HG02973 (cell line): ENCODE measurements at regions not wholly inside any gene's neighbourhood (a gene's known extent, or its start where the extent isn't known, plus 50 kb on each side); places are given as distances from the start of the nearest gene placed in this dataset.
A peak's percentile ranks its signal among the peaks of the same experiment; 100 is the strongest.

Experiments used
- ATAC-seq: cut with Tn5 transposase; IDR thresholded peaks from one replicate; pipeline ENCODE4 v1.9.1; 2021; ENCODE audit warnings: moderate library complexity; ENCODE audit not compliant: unreplicated experiment

GRCh38 chr12:98182821-98183220, 332.6 kb upstream of the TMPO start:
- ATAC-seq: no peak

GRCh38 chr12:98185606-98186005, 329.8 kb upstream of the TMPO start:
- no peak for ATAC-seq

GRCh38 chr12:98188650-98189077, 326.7 kb upstream of the TMPO start:
- ATAC-seq: no peak

GRCh38 chr12:98194591-98194990, 320.8 kb upstream of the TMPO start:
- ATAC-seq: no peak

- ATAC-seq: no peak
Measured at GRCh38 chr12:98198261-98198982, 317.0 kb upstream of the TMPO start.

GRCh38 chr12:98208816-98209215, 306.6 kb upstream of the TMPO start:
- no peak for ATAC-seq

GRCh38 chr12:98211909-98212695, 303.3 kb upstream of the TMPO start:
- ATAC-seq: no peak

GRCh38 chr12:98213556-98213955, 301.8 kb upstream of the TMPO start:
- no peak for ATAC-seq

GRCh38 chr12:98217257-98217656, 298.1 kb upstream of the TMPO start:
- ATAC-seq: no peak

GRCh38 chr12:98220636-98221035, 294.8 kb upstream of the TMPO start:
- ATAC-seq: no peak

- ATAC-seq: no peak
Measured at GRCh38 chr12:98221243-98221808, 294.1 kb upstream of the TMPO start.

GRCh38 chr12:98222135-98222534, 293.3 kb upstream of the TMPO start:
- no peak for ATAC-seq

GRCh38 chr12:98224584-98225221, 290.7 kb upstream of the TMPO start:
- ATAC-seq: peak; percentile 74

- no peak for ATAC-seq
Measured at GRCh38 chr12:98227162-98227561, 288.2 kb upstream of the TMPO start.

- no peak for ATAC-seq
Measured at GRCh38 chr12:98228683-98229539, 286.5 kb upstream of the TMPO start.

GRCh38 chr12:98229540-98229924, 285.9 kb upstream of the TMPO start:
- ATAC-seq: no peak

- no peak for ATAC-seq
Measured at GRCh38 chr12:98232753-98233390, 282.5 kb upstream of the TMPO start.

- no peak for ATAC-seq
Measured at GRCh38 chr12:98235301-98235700, 280.1 kb upstream of the TMPO start.

GRCh38 chr12:98238515-98239130, 276.8 kb upstream of the TMPO start:
- ATAC-seq: no peak

- ATAC-seq: no peak
Measured at GRCh38 chr12:98243190-98243589, 272.2 kb upstream of the TMPO start.
